GM12878 (cell line): ENCODE measurements at regions not wholly inside any gene's neighbourhood (a gene's known extent, or its start where the extent isn't known, plus 50 kb on each side); places are given as distances from the start of the nearest gene placed in this dataset.

Experiments
- BACH1 ChIP-seq: fragments of 450-650 bp; IDR thresholded peaks from 2 replicates; pipeline ENCODE4 v1.6.1; 2017; ENCODE audit warnings: mild to moderate bottlenecking, borderline replicate concordance
- CEBPZ ChIP-seq: fragments of 150-350 bp; IDR thresholded peaks from 2 replicates; pipeline ENCODE4 v1.6.1; 2016; ENCODE audit warnings: low read depth, low read length
- CREB1 ChIP-seq: IDR thresholded peaks from 2 replicates; pipeline ENCODE4 v1.6.1; 2012; ENCODE audit warnings: low read depth, mild to moderate bottlenecking, inconsistent platforms
- CTCF ChIP-seq, 3 experiments: IDR thresholded peaks in 2 of 3; conservative IDR thresholded peaks in 1 of 3; 2 replicates each; pipeline ENCODE4 v1.5.1; 2011; ENCODE audit warnings: low read depth in 3 of 3, low read length in 3 of 3, mild to moderate bottlenecking in 3 of 3, control low read depth in 2 of 3, moderate library complexity in 2 of 3, inconsistent platforms in 1 of 3, mixed read lengths in 1 of 3; ENCODE audit not compliant: control insufficient read depth in 2 of 3, insufficient read depth in 1 of 3; ENCODE audit errors: extremely low read depth in 1 of 3
- EZH2 ChIP-seq: IDR thresholded peaks from 2 replicates; pipeline ENCODE4 v1.6.1; 2012; ENCODE audit warnings: low read depth, mild to moderate bottlenecking, control low read depth, inconsistent platforms, low read length, borderline replicate concordance; ENCODE audit not compliant: control insufficient read depth
- NFYB ChIP-seq: IDR thresholded peaks from 2 replicates; pipeline ENCODE4 v1.6.1; 2011; ENCODE audit warnings: low read depth, mild to moderate bottlenecking, low read length, improper control_type of control experiment, moderate library complexity; ENCODE audit not compliant: insufficient read depth
- POLR2AphosphoS5 ChIP-seq: IDR thresholded peaks from 2 replicates; pipeline ENCODE4 v1.6.1; 2011; ENCODE audit warnings: mild to moderate bottlenecking, low read length, inconsistent platforms
- STAT3 ChIP-seq: IDR thresholded peaks from 2 replicates; pipeline ENCODE4 v1.6.1; 2011; ENCODE audit warnings: low read depth, low read length, improper control_type of control experiment
- ZNF274 ChIP-seq: IDR thresholded peaks from one replicate; pipeline ENCODE4 v1.8.0; 2011; ENCODE audit not compliant: insufficient read length, insufficient read depth
- TF ChIP-seq, protein P1 (sequence below): IDR thresholded peaks from 2 replicates; pipeline ENCODE4 v1.6.1; 2012; ENCODE audit warnings: low read depth, low read length, improper control_type of control experiment

- no peak for TF ChIP-seq BACH1
- TF ChIP-seq CTCF (IDR thresholded peaks at IDR 0.05 in 2 of 3, conservative IDR thresholded peaks at IDR 0.05 in 1 of 3; ENCODE audit: control insufficient read depth in 2 of 3, extremely low read depth in 1 of 3, insufficient read depth in 1 of 3, low read depth in 3 of 3, low read length in 3 of 3): no peak
- no peak for TF ChIP-seq ZNF274
- no peak for TF ChIP-seq NFYB
- TF ChIP-seq, protein P1, sequence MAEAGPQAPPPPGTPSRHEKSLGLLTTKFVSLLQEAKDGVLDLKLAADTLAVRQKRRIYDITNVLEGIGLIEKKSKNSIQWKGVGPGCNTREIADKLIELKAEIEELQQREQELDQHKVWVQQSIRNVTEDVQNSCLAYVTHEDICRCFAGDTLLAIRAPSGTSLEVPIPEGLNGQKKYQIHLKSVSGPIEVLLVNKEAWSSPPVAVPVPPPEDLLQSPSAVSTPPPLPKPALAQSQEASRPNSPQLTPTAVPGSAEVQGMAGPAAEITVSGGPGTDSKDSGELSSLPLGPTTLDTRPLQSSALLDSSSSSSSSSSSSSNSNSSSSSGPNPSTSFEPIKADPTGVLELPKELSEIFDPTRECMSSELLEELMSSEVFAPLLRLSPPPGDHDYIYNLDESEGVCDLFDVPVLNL: no peak
- no peak for TF ChIP-seq STAT3
- no peak for TF ChIP-seq POLR2AphosphoS5
- no peak for TF ChIP-seq CEBPZ
- TF ChIP-seq EZH2: no peak
- no peak for TF ChIP-seq CREB1
These were observed 372.9 kb upstream of the NFE2L3 start for GRCh38 chr7:25779002-25779546.
